ENCODE measurements at regions not wholly inside any gene's neighbourhood (a gene's known extent, or its start where the extent isn't known, plus 50 kb on each side); places are given as distances from the start of the nearest gene placed in this dataset.

- no peak for TF ChIP-seq EZH2 (IDR thresholded peaks at IDR 0.05; ENCODE audit: insufficient read depth, poor library complexity, severe bottlenecking)
- no peak for TF ChIP-seq EZH2phosphoT487 (IDR thresholded peaks at IDR 0.05; ENCODE audit: insufficient read depth, low read depth)
Measured at GRCh38 chr6:14626556-14626955, 509.0 kb downstream of the CD83 start.

Data from GM23248 (cell line).